Globus pallidus (tissue), 1 donor: ENCODE measurements at regions not wholly inside any gene's neighbourhood (a gene's known extent, or its start where the extent isn't known, plus 50 kb on each side); places are given as distances from the start of the nearest gene placed in this dataset.

Source experiments
- DNase-seq: peaks from one replicate; pipeline ENCODE4 v3.0.0-alpha.2; 2015; ENCODE audit warnings: low spot score

GRCh38 chr1:244347942-244348341, 103.8 kb downstream of the ADSS2 start:
- DNase-seq = no peak

GRCh38 chr1:244349103-244349531, 102.6 kb downstream of the ADSS2 start:
- no peak for DNase-seq

- DNase-seq = no peak
These were observed 102.1 kb downstream of the ADSS2 start for GRCh38 chr1:244349581-244350001.

GRCh38 chr1:244350027-244350426, 101.7 kb downstream of the ADSS2 start:
- DNase-seq = no peak

- DNase-seq = no peak
These were observed 99.4 kb downstream of the ADSS2 start for GRCh38 chr1:244352156-244352830.

DNA sequence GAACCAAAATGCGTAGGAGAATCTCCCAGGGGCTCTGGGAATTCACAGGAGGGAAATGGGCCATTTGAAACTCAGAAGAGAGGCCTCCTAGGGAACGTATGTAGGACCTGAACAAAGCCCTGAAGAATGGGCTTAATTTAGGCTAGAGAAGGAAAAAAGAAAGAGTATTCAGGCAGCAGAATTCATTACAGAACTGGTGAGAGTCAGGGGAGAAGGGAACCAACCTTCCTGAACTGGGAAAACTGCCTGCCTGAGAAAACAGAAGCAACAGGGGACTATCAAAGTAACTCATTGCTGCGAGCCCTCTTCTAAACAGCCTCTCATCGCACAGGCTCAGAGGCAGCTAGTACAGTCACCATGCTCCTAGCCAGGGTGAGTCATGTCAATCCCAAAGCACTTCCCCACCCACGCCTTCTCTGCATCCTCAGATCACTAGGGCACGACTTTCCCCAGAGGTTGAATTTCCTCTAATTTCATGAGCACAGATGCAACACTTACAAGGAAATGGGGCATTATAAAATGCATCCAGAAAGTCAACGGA, 98.1 kb downstream of the ADSS2 start:
- no peak for DNase-seq

GRCh38 chr1:244354810-244355278, 96.9 kb downstream of the ADSS2 start:
- DNase-seq = no peak

DNA sequence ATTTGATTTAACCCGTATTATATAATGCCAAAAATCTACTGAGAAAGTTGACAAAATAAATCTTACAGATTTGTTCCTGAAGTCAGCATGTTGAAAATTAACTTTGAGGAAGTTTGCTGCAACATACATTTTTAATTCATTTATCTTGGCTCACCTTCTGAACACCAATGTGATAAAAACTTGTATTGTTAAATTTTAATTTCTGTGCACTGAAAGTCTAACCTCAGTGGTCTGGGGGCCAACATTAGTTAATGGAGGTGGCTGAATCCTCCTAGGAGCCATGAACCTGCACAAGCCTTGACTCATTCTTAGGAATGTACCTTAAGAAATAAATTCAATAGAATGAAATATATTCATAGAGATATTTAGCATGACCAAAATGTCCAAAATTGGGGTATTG, 95.3 kb downstream of the ADSS2 start:
- no peak for DNase-seq
